Liver (tissue), 8 donors: ENCODE measurements at regions not wholly inside any gene's neighbourhood (a gene's known extent, or its start where the extent isn't known, plus 50 kb on each side); places are given as distances from the start of the nearest gene placed in this dataset.

Experiments used
- DNase-seq: peaks from one replicate; pipeline ENCODE4 v3.0.0-alpha.2; 2017; ENCODE audit warnings: low spot score
- H3K27ac ChIP-seq, 2 donors: one replicate each; pipeline ENCODE4 v1.7.0; 2013; ENCODE audit warnings: inconsistent platforms in 2 of 2, low read length in 2 of 2, control low read depth in 1 of 2, low read depth in 1 of 2, mild to moderate bottlenecking in 1 of 2
- H3K27me3 ChIP-seq, 4 donors: one replicate each; pipeline versions ENCODE4 v1.6.1 to v1.7.0; 2013; ENCODE audit warnings: low read length in 3 of 4, inconsistent platforms in 1 of 4, mild to moderate bottlenecking in 1 of 4, moderate library complexity in 1 of 4; ENCODE audit not compliant: control insufficient read depth in 4 of 4, insufficient read depth in 4 of 4
- H3K36me3 ChIP-seq, 4 donors: one replicate each; pipeline versions ENCODE4 v1.6.1 to v1.7.0; 2013; ENCODE audit warnings: low read length in 3 of 4, mild to moderate bottlenecking in 3 of 4, low read depth in 1 of 4, moderate library complexity in 1 of 4; ENCODE audit not compliant: control insufficient read depth in 4 of 4, insufficient read depth in 3 of 4
- H3K4me1 ChIP-seq, 4 donors: one replicate each; pipeline versions ENCODE4 v1.6.1 to v1.7.0; 2013; ENCODE audit warnings: low read length in 3 of 4, mild to moderate bottlenecking in 3 of 4, moderate library complexity in 1 of 4; ENCODE audit not compliant: control insufficient read depth in 4 of 4, insufficient read depth in 4 of 4
- H3K4me3 ChIP-seq, 3 donors: one replicate each; pipeline versions ENCODE4 v1.6.1 to v1.7.0; 2013; ENCODE audit warnings: low read length in 3 of 3, control low read depth in 1 of 3, low read depth in 1 of 3, mild to moderate bottlenecking in 1 of 3
- H3K9ac ChIP-seq, 2 donors: one replicate each; pipeline ENCODE4 v1.7.0; 2013; ENCODE audit warnings: low read length in 2 of 2, mild to moderate bottlenecking in 2 of 2, moderate library complexity in 2 of 2, control low read depth in 1 of 2, low read depth in 1 of 2
- H3K9me3 ChIP-seq, 4 donors: one replicate each; pipeline versions ENCODE4 v1.6.1 to v1.7.0; 2013; ENCODE audit warnings: low read length in 3 of 4; ENCODE audit not compliant: control insufficient read depth in 4 of 4
- EGR1 ChIP-seq, 2 donors: IDR thresholded peaks; 2 replicates each; pipeline ENCODE4 v1.6.1; 2016 to 2018; ENCODE audit warnings: antibody characterized with exemption in 2 of 2, low read depth in 2 of 2
- FOXA1 ChIP-seq: IDR thresholded peaks from 2 replicates; pipeline ENCODE4 v1.6.1; 2016; ENCODE audit warnings: antibody characterized with exemption
- FOXA2 ChIP-seq: IDR thresholded peaks from 2 replicates; pipeline ENCODE4 v1.6.1; 2016; ENCODE audit warnings: antibody characterized with exemption
- GABPA ChIP-seq, 2 donors: IDR thresholded peaks in 1 of 2; conservative IDR thresholded peaks in 1 of 2; 2 replicates each; pipeline ENCODE4 v1.6.1; 2016; ENCODE audit warnings: antibody characterized with exemption in 2 of 2, mild to moderate bottlenecking in 1 of 2, moderate library complexity in 1 of 2
- HNF4A ChIP-seq, 2 donors: conservative IDR thresholded peaks; 2 replicates each; pipeline ENCODE4 v1.6.1; 2016; ENCODE audit warnings: antibody characterized with exemption in 2 of 2, mild to moderate bottlenecking in 2 of 2
- HNF4G ChIP-seq: IDR thresholded peaks from 2 replicates; pipeline ENCODE4 v1.6.1; 2016; ENCODE audit warnings: antibody characterized with exemption
- NR2F2 ChIP-seq: IDR thresholded peaks from 2 replicates; pipeline ENCODE4 v1.6.1; 2016; ENCODE audit warnings: antibody characterized with exemption
- RAD21 ChIP-seq, 2 donors: IDR thresholded peaks; 2 replicates each; pipeline ENCODE4 v1.6.1; 2016; ENCODE audit warnings: antibody characterized with exemption in 2 of 2, mild to moderate bottlenecking in 2 of 2
- RXRA ChIP-seq, 2 donors: IDR thresholded peaks; 2 replicates each; pipeline ENCODE4 v1.6.1; 2017 to 2018; ENCODE audit warnings: antibody characterized with exemption in 2 of 2, mild to moderate bottlenecking in 1 of 2
- TAF1 ChIP-seq: conservative IDR thresholded peaks from 2 replicates; pipeline ENCODE4 v1.6.1; 2016; ENCODE audit warnings: antibody characterized with exemption, mild to moderate bottlenecking
- YY1 ChIP-seq: IDR thresholded peaks from 2 replicates; pipeline ENCODE4 v1.6.1; 2016; ENCODE audit warnings: antibody characterized with exemption, mild to moderate bottlenecking
- WGBS: extraction: QIAGEN DNeasy Blood & Tissue Kit; methylation state at CpG from one replicate; pipeline ENCODE4 v1.1.7; 2013; 5-methylcytosine and 5-hydroxymethylcytosine counted together
- TF ChIP-seq, protein P1 (sequence below): IDR thresholded peaks from 2 replicates; pipeline ENCODE4 v1.6.1; 2016; ENCODE audit warnings: antibody characterized with exemption, mild to moderate bottlenecking
- TF ChIP-seq, protein P2 (sequence below): IDR thresholded peaks from 2 replicates; pipeline ENCODE4 v1.6.1; 2016; ENCODE audit warnings: antibody characterized with exemption
- TF ChIP-seq, protein P3 (sequence below): fragments of 150-350 bp; IDR thresholded peaks from 2 replicates; pipeline ENCODE4 v1.5.1; 2017; ENCODE audit warnings: improper control_type of control experiment, low read depth, low read length; ENCODE audit not compliant: missing input control
- donor health status: healthy.
- donor health status: healthy.
- donor health status: healthy.
- donor health status: healthy.
- donor health status: healthy.

DNA sequence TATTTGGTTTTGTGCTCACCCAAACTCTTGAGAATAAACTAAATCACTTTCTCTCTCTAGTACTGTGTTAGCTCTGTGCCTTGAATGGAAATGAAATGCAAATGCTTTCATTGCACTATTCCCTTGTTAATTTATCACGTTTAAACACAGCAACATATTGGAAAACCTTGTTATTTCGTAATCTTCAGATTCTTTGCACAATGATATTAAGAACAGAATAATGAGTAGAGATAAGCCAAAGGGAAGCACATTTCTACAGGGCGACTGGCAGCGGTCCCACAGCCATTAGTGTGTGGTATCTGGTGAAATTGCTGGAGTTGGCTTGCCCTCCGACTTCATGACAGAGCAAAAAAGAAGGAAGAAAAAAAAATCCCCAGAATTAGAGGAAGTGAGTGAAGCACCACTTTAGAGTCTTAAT lies 166.1 kb upstream of the E2F7 start:
- no peak for DNase-seq
- 39% methylated on average over 5 of the region's 5 CpGs for WGBS
- no peak overlapping the region for H3K9ac ChIP-seq
- H3K4me3 ChIP-seq: no peak overlapping the region
- no peak overlapping the region for H3K27ac ChIP-seq
- no peaks in the 10 kb centered on the region for H3K36me3 ChIP-seq
- H3K27me3 ChIP-seq: no peaks in the 10 kb centered on the region
- no peaks in the 10 kb centered on the region for H3K4me1 ChIP-seq
- TF ChIP-seq GABPA (IDR thresholded peaks at IDR 0.05 in 1 of 2, conservative IDR thresholded peaks at IDR 0.05 in 1 of 2) (no peak), NR2F2 (peak; percentile 18)
- H3K9me3 ChIP-seq: no peaks in the 10 kb centered on the region

DNA sequence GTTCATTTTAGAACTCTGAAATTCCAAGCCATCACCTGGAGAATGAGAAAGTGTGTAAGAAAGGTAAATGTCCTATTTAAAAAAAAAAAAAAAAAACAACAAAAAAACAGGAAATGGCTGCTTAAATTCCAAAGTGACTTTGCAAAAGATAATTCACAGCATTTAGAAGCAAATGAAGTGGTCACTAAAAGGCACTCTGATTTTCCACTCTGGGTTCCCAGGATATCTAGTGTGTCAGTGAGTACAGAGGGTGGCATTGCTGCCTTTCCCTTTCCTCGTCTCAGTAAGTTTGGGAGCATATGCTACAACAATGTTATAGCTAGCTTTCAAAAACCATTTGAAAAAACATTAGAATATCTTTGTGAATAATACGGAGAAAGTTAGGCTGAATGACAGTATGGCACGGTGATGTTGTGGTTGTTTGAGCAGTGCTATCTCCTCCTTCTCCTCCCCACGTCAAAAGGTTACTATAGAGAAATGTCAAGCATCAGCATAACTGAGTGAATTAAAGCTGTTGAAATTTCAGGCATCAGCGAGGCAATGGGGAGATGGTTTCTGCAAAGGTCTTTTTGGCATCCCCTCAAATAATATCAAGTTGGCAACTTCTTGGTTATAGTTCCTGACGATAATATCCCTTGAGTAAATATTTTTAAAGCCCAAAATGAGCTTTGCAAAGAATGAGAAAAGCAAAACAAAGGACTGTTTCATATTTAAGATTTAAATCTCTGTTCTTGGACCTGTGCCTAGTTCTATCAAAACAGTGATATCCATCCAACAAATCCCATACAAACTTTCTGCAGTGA lies 164.5 kb upstream of the E2F7 start:
- TF ChIP-seq, protein P1, sequence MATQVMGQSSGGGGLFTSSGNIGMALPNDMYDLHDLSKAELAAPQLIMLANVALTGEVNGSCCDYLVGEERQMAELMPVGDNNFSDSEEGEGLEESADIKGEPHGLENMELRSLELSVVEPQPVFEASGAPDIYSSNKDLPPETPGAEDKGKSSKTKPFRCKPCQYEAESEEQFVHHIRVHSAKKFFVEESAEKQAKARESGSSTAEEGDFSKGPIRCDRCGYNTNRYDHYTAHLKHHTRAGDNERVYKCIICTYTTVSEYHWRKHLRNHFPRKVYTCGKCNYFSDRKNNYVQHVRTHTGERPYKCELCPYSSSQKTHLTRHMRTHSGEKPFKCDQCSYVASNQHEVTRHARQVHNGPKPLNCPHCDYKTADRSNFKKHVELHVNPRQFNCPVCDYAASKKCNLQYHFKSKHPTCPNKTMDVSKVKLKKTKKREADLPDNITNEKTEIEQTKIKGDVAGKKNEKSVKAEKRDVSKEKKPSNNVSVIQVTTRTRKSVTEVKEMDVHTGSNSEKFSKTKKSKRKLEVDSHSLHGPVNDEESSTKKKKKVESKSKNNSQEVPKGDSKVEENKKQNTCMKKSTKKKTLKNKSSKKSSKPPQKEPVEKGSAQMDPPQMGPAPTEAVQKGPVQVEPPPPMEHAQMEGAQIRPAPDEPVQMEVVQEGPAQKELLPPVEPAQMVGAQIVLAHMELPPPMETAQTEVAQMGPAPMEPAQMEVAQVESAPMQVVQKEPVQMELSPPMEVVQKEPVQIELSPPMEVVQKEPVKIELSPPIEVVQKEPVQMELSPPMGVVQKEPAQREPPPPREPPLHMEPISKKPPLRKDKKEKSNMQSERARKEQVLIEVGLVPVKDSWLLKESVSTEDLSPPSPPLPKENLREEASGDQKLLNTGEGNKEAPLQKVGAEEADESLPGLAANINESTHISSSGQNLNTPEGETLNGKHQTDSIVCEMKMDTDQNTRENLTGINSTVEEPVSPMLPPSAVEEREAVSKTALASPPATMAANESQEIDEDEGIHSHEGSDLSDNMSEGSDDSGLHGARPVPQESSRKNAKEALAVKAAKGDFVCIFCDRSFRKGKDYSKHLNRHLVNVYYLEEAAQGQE: no peak
- no peak for TF ChIP-seq RAD21 (IDR thresholded peaks at IDR 0.05)
- TF ChIP-seq GABPA (IDR thresholded peaks at IDR 0.05 in 1 of 2, conservative IDR thresholded peaks at IDR 0.05 in 1 of 2): no peak
- TF ChIP-seq, protein P2, sequence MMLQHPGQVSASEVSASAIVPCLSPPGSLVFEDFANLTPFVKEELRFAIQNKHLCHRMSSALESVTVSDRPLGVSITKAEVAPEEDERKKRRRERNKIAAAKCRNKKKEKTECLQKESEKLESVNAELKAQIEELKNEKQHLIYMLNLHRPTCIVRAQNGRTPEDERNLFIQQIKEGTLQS: no peak
- TF ChIP-seq RXRA (IDR thresholded peaks at IDR 0.05): no peak
- TF ChIP-seq, protein P3, sequence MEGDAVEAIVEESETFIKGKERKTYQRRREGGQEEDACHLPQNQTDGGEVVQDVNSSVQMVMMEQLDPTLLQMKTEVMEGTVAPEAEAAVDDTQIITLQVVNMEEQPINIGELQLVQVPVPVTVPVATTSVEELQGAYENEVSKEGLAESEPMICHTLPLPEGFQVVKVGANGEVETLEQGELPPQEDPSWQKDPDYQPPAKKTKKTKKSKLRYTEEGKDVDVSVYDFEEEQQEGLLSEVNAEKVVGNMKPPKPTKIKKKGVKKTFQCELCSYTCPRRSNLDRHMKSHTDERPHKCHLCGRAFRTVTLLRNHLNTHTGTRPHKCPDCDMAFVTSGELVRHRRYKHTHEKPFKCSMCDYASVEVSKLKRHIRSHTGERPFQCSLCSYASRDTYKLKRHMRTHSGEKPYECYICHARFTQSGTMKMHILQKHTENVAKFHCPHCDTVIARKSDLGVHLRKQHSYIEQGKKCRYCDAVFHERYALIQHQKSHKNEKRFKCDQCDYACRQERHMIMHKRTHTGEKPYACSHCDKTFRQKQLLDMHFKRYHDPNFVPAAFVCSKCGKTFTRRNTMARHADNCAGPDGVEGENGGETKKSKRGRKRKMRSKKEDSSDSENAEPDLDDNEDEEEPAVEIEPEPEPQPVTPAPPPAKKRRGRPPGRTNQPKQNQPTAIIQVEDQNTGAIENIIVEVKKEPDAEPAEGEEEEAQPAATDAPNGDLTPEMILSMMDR: no peak
- TF ChIP-seq YY1: no peak
- TF ChIP-seq HNF4G: no peak
- H3K4me1 ChIP-seq: no peaks in the 10 kb centered on the region
- H3K27me3 ChIP-seq: no peaks in the 10 kb centered on the region
- WGBS: 51% methylated on average over 6 of the region's 6 CpGs
- H3K4me3 ChIP-seq: no peak overlapping the region
- H3K9ac ChIP-seq: no peak overlapping the region
- no peaks in the 10 kb centered on the region for H3K9me3 ChIP-seq
- no peak overlapping the region for H3K27ac ChIP-seq
- H3K36me3 ChIP-seq: no peaks in the 10 kb centered on the region
- DNase-seq: no peak

DNA sequence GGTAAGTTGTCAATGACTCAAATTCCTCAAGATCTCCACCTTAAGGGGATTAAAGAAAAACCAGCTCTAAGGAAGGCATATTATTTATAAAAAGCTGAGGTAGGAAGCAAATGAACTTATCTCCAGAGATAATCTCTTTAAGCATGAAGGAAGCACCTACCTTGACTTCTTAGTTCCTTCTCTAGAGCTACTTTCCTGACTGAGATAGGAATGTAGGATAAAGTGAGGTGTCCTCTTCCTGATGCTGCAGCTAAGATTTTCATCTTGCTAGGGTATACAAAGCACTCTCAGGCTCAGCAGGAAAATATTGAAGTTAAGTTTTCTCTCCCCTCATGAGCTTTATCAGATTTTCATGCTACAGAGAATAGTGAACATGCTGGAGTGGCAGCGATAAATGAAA lies 163.0 kb upstream of the E2F7 start:
- DNase-seq: no peak
- no peak overlapping the region for H3K9ac ChIP-seq
- H3K9me3 ChIP-seq: no peaks in the 10 kb centered on the region
- WGBS: 88% methylated on average over 1 of the region's 1 CpG
- H3K27me3 ChIP-seq: no peaks in the 10 kb centered on the region
- no peaks in the 10 kb centered on the region for H3K4me1 ChIP-seq
- TF ChIP-seq TAF1: no peak
- no peak for TF ChIP-seq FOXA1
- no peak for TF ChIP-seq EGR1 (IDR thresholded peaks at IDR 0.05; ENCODE audit: low read depth in 2 of 2)
- TF ChIP-seq, protein P3: no peak
- no peak for TF ChIP-seq HNF4A (conservative IDR thresholded peaks at IDR 0.05)
- no peak for TF ChIP-seq FOXA2
- TF ChIP-seq RAD21 (IDR thresholded peaks at IDR 0.05): no peak
- no peak overlapping the region for H3K4me3 ChIP-seq
- H3K27ac ChIP-seq: no peak overlapping the region
- no peaks in the 10 kb centered on the region for H3K36me3 ChIP-seq
